NB4 (cell line): ENCODE measurements at regions not wholly inside any gene's neighbourhood (a gene's known extent, or its start where the extent isn't known, plus 50 kb on each side); places are given as distances from the start of the nearest gene placed in this dataset.

ENCODE experiments used
- DNase-seq: peaks from one replicate; pipeline ENCODE4 v3.0.0; 2010; ENCODE audit warnings: low read depth
- H3K4me3 ChIP-seq: one replicate; pipeline ENCODE4 v1.5.1; 2011; ENCODE audit warnings: mild to moderate bottlenecking, low read depth, low read length, moderate library complexity
- MYC ChIP-seq: IDR thresholded peaks from 2 replicates; pipeline ENCODE4 v1.6.1; 2011; ENCODE audit warnings: low read depth, low read length
- POLR2A ChIP-seq: IDR thresholded peaks from 2 replicates; pipeline ENCODE4 v1.6.1; 2011; ENCODE audit warnings: mild to moderate bottlenecking; ENCODE audit not compliant: insufficient read length; ENCODE audit errors: extremely low read depth
- TF ChIP-seq, protein P1 (sequence below): IDR thresholded peaks from one replicate; pipeline ENCODE4 v1.5.1; 2012; ENCODE audit warnings: low read depth, low read length
- TF ChIP-seq, protein P2 (sequence below): IDR thresholded peaks from 2 replicates; pipeline ENCODE4 v1.6.1; 2011; ENCODE audit warnings: low read depth, low read length

DNA sequence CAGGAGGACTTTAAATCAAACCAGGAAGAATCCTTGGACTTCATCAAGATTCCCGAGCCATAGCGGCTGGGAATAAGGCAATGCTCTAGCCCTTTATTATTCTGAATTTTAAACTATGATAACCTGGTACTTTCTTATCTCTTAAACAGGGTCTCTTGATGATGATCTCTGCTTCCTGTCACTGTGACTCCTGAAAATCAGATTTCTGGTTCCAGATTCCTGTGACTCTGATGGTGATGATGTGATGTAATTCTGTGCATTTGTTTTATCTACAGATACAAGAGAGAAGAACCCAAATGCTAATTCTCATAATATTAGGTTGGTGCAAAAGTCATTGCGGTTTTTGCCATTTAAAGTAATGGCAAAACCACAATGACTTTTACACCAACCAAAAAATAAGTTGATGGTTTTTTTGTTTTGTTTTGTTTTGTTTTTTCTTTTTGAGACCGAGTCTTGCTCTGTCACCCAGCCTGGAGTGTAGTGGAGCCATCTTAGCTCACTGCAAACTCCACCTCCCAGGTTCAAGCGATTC is 116.3 kb upstream of the CREB1 start:
- TF ChIP-seq, protein P1, sequence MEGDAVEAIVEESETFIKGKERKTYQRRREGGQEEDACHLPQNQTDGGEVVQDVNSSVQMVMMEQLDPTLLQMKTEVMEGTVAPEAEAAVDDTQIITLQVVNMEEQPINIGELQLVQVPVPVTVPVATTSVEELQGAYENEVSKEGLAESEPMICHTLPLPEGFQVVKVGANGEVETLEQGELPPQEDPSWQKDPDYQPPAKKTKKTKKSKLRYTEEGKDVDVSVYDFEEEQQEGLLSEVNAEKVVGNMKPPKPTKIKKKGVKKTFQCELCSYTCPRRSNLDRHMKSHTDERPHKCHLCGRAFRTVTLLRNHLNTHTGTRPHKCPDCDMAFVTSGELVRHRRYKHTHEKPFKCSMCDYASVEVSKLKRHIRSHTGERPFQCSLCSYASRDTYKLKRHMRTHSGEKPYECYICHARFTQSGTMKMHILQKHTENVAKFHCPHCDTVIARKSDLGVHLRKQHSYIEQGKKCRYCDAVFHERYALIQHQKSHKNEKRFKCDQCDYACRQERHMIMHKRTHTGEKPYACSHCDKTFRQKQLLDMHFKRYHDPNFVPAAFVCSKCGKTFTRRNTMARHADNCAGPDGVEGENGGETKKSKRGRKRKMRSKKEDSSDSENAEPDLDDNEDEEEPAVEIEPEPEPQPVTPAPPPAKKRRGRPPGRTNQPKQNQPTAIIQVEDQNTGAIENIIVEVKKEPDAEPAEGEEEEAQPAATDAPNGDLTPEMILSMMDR, result no peak
- no peak for DNase-seq
- H3K4me3 ChIP-seq, result no peak overlapping the region

DNA sequence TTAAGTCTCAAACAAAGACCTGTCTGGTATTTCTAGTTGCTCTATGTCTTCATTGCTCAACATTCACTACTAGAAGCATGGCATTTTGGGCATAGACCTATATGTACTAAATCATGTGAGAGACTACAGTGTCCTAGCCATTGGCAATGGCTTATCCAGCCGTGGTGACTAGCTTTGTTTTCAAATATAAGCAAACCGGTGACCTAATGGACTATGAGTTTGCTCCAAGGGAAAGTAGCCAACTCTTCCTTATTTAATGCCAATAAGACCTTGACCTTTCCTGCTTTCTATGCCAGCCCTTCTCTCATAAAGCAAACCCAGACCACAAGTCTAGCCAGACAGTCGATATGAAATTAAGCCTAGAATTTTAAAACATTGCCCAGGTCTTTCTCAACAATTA is 113.7 kb upstream of the CREB1 start:
- H3K4me3 ChIP-seq, result no peak overlapping the region
- no peak for DNase-seq
- TF ChIP-seq POLR2A (no peak), MYC (no peak)
- TF ChIP-seq, protein P1, result no peak
- TF ChIP-seq, protein P2, sequence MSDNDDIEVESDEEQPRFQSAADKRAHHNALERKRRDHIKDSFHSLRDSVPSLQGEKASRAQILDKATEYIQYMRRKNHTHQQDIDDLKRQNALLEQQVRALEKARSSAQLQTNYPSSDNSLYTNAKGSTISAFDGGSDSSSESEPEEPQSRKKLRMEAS, result no peak

DNA sequence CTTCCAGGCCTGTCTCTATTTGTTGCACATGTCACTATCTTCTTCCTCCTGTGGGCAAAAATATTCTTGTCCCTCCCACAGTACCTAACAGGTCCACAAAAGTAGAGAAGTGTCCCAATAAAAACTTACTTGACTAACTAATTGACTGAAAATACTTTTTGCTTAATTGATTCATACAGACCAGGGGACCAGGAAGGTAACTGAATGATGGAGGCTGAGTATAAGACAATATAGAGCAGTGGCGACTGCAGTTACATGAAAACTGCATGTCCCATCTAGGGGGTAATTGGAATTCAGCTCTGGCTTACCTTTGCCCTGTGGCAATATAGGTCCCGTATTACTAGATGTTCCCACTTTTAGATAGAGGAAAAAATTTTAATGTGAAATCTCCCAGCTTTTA is 112.9 kb upstream of the CREB1 start:
- H3K4me3 ChIP-seq, result no peak overlapping the region
- TF ChIP-seq, protein P1, result no peak
- TF ChIP-seq POLR2A (no peak), MYC (no peak)
- TF ChIP-seq, protein P2, result no peak
- DNase-seq, result no peak

DNA sequence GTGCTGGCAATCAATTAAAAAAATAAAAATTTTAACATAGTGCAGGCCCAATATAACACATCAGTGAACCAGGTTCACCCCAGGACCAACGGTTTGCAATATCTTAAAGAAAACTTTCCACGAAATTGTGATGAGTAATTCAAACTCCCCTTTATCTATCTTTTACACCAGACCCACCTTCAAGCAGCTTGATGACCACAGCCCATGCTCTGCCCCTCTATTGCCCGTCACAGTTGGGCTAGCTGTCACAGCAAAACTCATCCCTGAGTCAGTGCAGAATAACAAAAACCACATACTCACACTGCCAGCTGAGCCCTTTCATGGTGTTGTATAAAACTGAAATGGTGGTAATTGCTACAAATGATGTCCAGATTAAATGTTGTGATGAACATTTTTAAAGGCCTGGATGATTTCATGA is 112.5 kb upstream of the CREB1 start:
- DNase-seq, result no peak
- TF ChIP-seq, protein P2, result no peak
- TF ChIP-seq MYC (no peak), POLR2A (no peak)
- TF ChIP-seq, protein P1, result no peak
- H3K4me3 ChIP-seq, result no peak overlapping the region

DNA sequence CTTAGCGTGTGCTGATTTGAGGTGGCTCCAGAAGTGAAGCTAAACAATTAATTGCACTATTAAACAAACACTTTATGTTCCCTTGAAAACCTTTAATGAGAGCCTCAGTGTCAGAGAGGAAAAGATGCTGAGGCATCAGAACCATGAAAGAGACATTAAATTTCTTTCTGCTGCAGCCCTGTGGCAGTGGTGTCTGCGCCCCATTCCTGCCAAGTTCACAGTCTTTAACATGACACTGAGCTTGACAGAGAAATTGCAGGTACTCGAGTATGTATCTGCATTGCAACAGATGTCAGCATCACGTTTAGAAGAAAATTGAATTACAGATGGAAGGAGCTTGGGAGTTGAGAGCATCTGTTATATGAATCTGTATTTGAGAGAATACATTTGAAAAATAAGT is 111.3 kb upstream of the CREB1 start:
- no peak overlapping the region for H3K4me3 ChIP-seq
- no peak for DNase-seq
- TF ChIP-seq POLR2A, result no peak
- TF ChIP-seq, protein P2, result no peak
- TF ChIP-seq, protein P1, result no peak

GRCh38 chr2:207419331-207419730 is 110.4 kb upstream of the CREB1 start:
- TF ChIP-seq, protein P1, result no peak
- TF ChIP-seq MYC, result no peak
- TF ChIP-seq POLR2A, result no peak
- TF ChIP-seq, protein P2, result no peak
- DNase-seq, result no peak
- H3K4me3 ChIP-seq, result no peak overlapping the region
